ENCODE measurements at regions not wholly inside any gene's neighbourhood (a gene's known extent, or its start where the extent isn't known, plus 50 kb on each side); places are given as distances from the start of the nearest gene placed in this dataset.
"Not testable (repeated sequence)": the region's sequence is repeated elsewhere in the genome, so short reads cannot be mapped to it uniquely, and the experiment has no call there.

DNA sequence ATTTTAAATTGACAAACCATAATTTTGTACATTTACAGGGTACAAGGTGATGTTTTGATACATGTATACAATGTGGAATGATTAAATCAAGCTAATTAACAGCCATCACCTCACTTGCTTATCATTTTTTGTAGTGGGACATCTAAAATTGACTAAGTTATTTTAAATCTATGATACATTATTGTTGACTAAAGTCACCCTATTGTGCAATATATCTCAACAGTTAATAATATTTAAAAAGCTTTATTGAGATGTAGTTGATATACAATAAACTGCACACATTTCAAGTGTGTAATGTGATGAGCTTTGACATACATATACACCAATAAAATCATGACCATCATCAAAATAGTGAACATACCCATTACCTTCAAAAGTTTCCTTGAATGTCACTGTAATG lies 242.5 kb upstream of the PLXNA2 start:
- Histone ChIP-seq H3K4me3 (no peak overlapping the region), H3K27ac (replicated peaks in 1 of 4) (no peak overlapping the region), H3K36me3 (no peaks in the 10 kb centered on the region), H3K4me1 (no peaks in the 10 kb centered on the region), H3K9me3 (no peaks in the 10 kb centered on the region), H3K27me3 (no peaks in the 10 kb centered on the region)
- TF ChIP-seq, protein P1, sequence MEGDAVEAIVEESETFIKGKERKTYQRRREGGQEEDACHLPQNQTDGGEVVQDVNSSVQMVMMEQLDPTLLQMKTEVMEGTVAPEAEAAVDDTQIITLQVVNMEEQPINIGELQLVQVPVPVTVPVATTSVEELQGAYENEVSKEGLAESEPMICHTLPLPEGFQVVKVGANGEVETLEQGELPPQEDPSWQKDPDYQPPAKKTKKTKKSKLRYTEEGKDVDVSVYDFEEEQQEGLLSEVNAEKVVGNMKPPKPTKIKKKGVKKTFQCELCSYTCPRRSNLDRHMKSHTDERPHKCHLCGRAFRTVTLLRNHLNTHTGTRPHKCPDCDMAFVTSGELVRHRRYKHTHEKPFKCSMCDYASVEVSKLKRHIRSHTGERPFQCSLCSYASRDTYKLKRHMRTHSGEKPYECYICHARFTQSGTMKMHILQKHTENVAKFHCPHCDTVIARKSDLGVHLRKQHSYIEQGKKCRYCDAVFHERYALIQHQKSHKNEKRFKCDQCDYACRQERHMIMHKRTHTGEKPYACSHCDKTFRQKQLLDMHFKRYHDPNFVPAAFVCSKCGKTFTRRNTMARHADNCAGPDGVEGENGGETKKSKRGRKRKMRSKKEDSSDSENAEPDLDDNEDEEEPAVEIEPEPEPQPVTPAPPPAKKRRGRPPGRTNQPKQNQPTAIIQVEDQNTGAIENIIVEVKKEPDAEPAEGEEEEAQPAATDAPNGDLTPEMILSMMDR (IDR thresholded peaks at IDR 0.05): no peak
- TF ChIP-seq EP300 (IDR thresholded peaks at IDR 0.05): no peak
- no peak for TF ChIP-seq POLR2A (IDR thresholded peaks at IDR 0.05; ENCODE audit: low read depth)
- TF ChIP-seq POLR2AphosphoS5 (IDR thresholded peaks at IDR 0.05): no peak
- intact Hi-C loops (cut with DNase I): no loop called here
- no peak for DNase-seq (ENCODE audit: extremely low spot score)

DNA sequence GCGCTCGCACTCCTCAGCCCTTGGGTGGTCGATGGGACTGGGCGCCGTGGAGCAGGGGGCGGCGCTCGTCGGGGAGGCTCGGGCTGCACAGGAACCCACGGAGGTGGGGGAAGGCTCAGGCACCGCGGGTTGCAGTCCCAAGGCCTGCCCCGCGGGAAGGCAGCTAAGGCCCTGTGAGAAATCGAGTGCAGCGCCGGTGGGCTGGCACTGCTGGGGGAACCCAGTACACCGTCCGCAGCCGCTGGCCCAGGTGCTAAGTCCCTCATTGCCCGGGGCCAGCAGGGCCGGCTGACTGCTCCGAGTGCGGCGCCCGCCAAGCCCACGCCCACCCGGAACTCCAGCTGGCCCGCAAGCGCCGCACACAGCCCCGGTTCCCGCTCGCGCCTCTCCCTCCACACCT lies 244.2 kb upstream of the PLXNA2 start:
- WGBS: 96% methylated on average over 27 of the region's 36 CpGs
- H3K36me3 ChIP-seq; H3K9me3 ChIP-seq; H3K4me3 ChIP-seq; H3K4me1 ChIP-seq; DNase-seq (ENCODE audit: extremely low spot score); H3K27me3 ChIP-seq; H3K27ac ChIP-seq (replicated peaks in 1 of 4); intact Hi-C loops (cut with DNase I): not testable (repeated sequence)

DNA sequence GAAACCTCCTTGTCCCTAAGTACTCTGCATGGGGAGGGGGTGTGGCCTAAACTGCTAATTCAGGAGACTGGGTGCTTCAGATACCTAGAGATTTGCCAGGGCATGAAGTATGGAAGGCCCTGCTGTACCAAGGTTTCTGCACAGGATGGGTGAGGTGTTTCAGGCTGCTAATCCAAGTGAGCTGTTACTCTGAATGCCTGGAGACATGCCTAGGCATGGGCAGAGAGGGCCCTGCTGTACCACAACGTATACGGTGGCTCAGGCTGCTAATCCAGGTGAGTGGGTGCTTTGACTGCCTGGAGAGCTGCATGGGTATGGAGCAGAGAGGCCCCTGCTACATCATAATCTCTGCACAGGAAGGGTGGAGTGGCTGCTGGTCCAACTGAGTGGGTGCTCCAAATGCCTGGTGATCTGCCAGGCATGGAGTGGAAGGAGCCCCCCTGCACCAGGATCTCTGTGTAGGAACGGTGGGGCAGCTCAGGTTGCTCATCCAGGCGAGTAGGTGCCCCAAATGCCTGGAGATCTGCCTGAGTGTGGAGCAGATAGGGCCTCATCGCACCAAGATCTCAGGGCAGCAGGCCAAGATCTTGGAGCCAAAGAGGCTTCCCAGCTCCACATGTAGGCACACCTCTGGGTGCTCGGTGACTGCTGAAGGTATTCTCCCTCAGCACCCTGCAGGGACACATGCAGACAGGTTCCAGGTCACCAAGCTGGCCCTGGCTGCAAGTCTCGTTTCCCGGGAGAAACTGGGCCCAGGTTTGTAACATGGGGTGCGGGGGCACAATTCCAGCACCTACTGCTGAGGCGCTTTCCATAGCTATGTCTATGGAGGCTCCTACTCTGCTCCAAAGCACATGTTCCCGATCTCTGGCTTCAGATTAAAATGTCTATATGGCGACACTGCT lies 252.5 kb upstream of the PLXNA2 start:
- H3K27ac ChIP-seq (replicated peaks in 1 of 4): no peak overlapping the region
- intact Hi-C loops (cut with DNase I): no loop called here
- WGBS: 93% methylated on average over 4 of the region's 12 CpGs
- H3K4me3 ChIP-seq: no peak overlapping the region
- H3K4me1 ChIP-seq: no peaks in the 10 kb centered on the region
- DNase-seq (ENCODE audit: extremely low spot score): no peak
- TF ChIP-seq, protein P1 (IDR thresholded peaks at IDR 0.05): no peak
- TF ChIP-seq POLR2AphosphoS5 (IDR thresholded peaks at IDR 0.05): no peak
- no peak for TF ChIP-seq EP300 (IDR thresholded peaks at IDR 0.05)
- TF ChIP-seq POLR2A (IDR thresholded peaks at IDR 0.05; ENCODE audit: low read depth): no peak
- no peaks in the 10 kb centered on the region for H3K36me3 ChIP-seq
- no peaks in the 10 kb centered on the region for H3K27me3 ChIP-seq
- no peaks in the 10 kb centered on the region for H3K9me3 ChIP-seq

DNA sequence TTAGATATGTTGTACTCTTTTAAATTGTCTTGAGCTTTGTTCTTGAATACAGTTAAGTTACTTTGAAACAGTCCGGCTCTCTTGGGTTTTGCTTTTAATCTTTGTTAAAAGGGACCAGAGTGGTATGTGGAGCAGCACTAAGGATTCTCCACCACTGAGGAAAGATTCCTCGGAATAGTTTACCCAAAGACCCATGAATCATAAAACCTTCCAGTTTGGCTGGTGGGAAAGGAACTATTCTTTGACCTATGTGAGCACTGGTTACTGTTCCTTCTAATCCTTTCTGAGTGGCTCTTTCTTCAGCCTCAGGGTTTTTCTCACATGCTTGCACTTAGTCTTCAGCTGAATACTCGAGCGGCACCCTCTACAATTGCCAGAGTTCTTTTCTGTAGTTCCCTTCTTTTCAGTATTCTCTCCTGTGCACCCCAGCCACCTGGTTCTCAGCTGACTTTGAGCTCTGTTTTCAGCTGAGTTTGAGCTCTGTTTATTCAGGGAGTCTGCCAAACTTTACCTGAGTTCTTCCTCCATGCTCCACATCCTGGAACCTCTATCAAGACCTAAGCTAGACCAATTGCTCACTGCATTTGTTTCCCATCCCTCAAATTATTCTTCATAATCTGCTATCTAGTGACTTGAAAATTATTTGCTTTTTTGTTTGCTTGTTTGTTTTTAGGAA lies 253.8 kb upstream of the PLXNA2 start:
- WGBS: 88% methylated on average over 4 of the region's 4 CpGs
- intact Hi-C loops (cut with DNase I): no loop called here
- TF ChIP-seq EP300 (IDR thresholded peaks at IDR 0.05): no peak

DNA sequence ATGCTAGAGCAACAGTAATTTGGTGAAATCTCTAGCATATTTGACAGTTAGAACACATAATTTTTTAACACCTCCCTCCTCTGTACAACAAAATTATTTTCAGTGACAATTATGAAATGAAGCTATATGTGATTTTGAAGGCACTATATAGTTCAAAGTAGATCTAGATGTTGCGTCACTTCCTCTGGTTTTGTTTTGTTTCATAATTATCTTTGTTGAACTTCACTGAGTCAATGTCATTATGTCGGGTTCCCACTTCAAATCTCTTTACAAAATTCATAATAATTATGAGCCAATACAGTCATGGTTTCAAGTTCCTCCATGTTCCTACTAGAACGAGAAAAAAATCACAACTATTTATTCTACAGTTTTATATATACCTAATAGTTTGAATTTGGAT lies 254.8 kb upstream of the PLXNA2 start:
- 71% methylated on average over 3 of the region's 3 CpGs for WGBS
- H3K9me3 ChIP-seq: no peaks in the 10 kb centered on the region
- intact Hi-C loops (cut with DNase I): no loop called here
- H3K36me3 ChIP-seq: no peaks in the 10 kb centered on the region
- TF ChIP-seq, protein P1 (IDR thresholded peaks at IDR 0.05): no peak
- TF ChIP-seq POLR2AphosphoS5 (IDR thresholded peaks at IDR 0.05) (no peak), POLR2A (IDR thresholded peaks at IDR 0.05; ENCODE audit: low read depth) (no peak), EP300 (IDR thresholded peaks at IDR 0.05) (no peak)
- no peak overlapping the region for H3K4me3 ChIP-seq
- no peaks in the 10 kb centered on the region for H3K27me3 ChIP-seq
- DNase-seq (ENCODE audit: extremely low spot score): no peak
- no peaks in the 10 kb centered on the region for H3K4me1 ChIP-seq
- no peak overlapping the region for H3K27ac ChIP-seq (replicated peaks in 1 of 4)

More for the DNA sequence above, 253.8 kb upstream of the PLXNA2 start:
- Histone ChIP-seq H3K4me3 (no peak overlapping the region), H3K9me3 (no peaks in the 10 kb centered on the region), H3K36me3 (no peaks in the 10 kb centered on the region), H3K27ac (replicated peaks in 1 of 4) (no peak overlapping the region), H3K27me3 (no peaks in the 10 kb centered on the region), H3K4me1 (no peaks in the 10 kb centered on the region)
- DNase-seq (ENCODE audit: extremely low spot score): no peak
